GM21529 (cell line): ENCODE measurements at regions not wholly inside any gene's neighbourhood (a gene's known extent, or its start where the extent isn't known, plus 50 kb on each side); places are given as distances from the start of the nearest gene placed in this dataset.
A peak's percentile ranks its signal among the peaks of the same experiment; 100 is the strongest.

Source experiments
- ATAC-seq: cut with Tn5 transposase; IDR thresholded peaks from one replicate; pipeline ENCODE4 v1.9.1; 2021; ENCODE audit not compliant: unreplicated experiment

DNA sequence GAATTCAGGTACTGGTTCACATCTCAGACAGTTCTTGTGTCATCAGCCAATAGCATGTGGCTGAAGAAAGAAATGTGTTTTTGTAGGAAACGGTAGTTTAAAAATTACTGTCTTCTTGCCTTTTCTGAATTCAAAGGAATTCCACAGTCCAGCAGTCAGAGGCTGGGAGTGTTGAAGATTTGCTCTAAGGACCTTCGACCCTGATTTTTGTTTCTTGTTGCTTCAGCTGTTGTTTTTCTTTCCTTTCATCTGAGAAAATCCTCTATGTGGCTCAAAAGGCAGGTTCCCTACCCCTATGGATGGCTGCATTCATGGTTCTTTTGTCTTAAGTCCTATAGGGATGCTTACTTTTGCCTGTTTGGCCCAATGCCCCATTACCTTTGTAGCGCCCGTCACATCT lies 304.9 kb downstream of the TMEM167A start:
- ATAC-seq, result no peak

GRCh38 chr5:82766206-82766605 lies 311.0 kb downstream of the TMEM167A start:
- ATAC-seq, result no peak

DNA sequence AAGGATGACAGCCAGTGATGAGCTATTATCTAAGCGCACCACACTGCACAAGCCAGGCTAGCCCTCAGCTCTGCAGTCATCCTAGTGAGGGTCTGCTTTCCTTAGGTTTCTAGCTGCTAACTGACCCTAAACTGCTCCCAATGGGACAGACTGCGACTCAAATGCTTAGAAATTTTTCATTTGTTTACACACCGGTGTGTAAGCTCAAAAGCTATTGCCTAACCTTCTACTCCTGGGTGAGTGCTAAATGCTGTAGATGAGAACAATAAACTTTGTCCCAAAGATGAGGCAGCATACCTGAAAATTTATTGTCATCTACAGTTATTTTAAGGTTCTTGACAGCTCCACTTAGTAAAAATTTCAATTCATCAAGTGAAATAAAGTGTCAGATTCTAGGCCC lies 311.4 kb downstream of the TMEM167A start:
- no peak for ATAC-seq

DNA sequence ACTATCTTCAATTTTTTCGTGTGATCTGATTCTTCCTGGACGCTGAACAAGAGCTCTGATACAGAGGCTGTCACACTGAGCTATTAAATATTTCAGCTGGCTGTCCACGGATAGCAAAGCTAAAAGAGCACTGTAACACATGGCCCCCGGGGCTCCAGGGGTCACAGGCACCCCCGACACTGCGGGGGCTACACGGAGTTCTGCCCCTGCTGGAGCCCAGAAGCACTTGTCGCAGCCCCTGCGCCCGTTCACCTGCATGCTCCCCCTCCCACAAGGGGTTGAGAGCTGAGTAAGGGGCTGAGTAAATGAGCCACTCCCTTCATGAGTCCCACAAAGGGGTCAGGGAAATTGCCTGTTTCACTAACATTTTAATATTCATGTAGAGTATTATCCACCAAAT lies 316.3 kb downstream of the TMEM167A start:
- no peak for ATAC-seq

DNA sequence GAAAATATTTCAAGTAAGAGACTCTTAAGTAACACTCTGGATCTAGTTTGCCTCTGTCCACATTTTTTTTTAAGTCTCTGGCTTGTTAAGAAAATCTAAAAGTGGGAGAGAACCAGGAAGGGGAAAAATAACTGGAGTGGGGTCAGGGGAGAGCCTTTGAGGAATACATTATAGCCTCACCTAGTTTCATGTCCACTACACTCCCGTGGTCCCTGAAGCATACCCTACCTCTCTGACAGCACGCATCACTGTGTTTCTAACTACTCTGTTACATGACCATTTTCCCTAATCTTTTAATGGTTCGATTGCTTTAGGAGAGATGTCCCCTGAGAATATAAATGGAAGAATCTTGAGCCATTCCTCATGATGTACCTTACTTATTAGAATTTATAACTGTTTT lies 318.3 kb downstream of the TMEM167A start:
- no peak for ATAC-seq

DNA sequence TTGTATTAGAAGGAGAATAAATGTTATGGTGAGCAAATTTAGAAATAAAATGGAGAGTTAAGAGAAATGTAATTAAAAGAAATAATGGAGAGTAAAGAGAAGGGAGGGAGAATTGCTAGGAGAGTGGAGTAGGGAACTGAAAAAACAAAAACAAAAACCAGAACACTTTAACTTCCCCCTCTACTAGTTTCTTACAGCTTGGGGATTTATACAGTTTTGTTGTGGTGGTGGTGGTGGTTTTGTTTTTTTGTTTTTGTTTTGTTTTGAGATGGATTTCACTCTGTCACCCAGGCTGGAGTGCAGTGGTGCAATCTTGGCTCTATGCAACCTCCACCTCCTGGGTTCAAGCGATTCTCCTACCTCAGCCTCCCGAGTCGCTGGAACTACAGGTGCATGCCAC lies 322.4 kb downstream of the TMEM167A start:
- peak; percentile 95 for ATAC-seq

- ATAC-seq, result no peak
Observed at GRCh38 chr5:82754036-82754746, 323.0 kb downstream of the TMEM167A start.

- no peak for ATAC-seq
Observed at GRCh38 chr5:82753374-82753773, 323.8 kb downstream of the TMEM167A start.

DNA sequence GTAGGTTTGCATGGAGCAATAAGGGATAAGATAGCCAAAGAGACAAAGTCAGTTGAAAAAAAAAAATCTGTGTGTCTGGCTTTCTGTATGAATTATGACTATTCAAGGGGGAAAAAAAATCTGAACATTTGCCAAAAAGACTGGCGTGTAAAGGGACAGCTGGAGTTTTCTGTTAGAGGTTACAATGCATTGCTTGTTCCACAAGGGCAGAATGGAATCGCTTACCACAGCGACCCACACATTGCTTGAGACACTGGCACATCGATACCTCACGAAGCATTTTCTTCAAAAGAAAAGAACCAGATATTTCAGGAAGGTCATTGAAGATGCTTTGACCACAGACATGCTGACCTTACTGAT lies 327.8 kb downstream of the TMEM167A start:
- no peak for ATAC-seq

- ATAC-seq, result no peak
Observed at GRCh38 chr5:82748688-82749460, 328.3 kb downstream of the TMEM167A start.

GRCh38 chr5:82747986-82748385 lies 329.2 kb downstream of the TMEM167A start:
- no peak for ATAC-seq

- ATAC-seq, result no peak
Observed at GRCh38 chr5:82745016-82745415, 332.2 kb downstream of the TMEM167A start.

- ATAC-seq, result no peak
Observed at GRCh38 chr5:82738681-82739269, 338.4 kb downstream of the TMEM167A start.

DNA sequence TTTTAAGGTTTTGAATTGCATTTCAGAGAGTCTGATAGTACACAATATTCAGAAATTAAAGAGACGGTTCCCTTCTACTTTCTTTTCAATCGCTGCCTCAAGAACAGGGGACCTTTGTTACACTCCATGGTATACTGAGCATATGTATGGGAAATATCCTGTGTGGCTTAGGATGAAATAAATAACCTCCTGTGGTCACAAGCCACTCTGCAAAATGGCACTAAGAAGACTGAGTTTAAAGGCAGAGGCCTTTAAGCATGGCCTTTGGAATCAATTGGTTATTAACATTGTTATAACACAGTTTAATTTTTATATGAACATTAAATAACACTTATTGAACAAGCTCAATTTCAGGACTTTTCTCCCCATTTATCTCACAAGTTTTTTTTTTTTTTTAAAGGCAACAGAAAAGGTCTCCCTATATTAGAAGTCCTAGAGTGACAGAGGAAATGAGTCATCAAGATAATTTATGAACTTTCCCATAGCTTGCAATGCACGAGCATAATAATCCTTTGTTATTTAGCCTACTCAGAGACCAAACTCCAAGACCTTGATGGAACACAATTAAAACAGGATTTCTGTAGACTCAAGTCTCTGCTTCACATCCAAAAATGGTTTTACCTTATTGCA lies 341.9 kb downstream of the TMEM167A start:
- ATAC-seq, result no peak

DNA sequence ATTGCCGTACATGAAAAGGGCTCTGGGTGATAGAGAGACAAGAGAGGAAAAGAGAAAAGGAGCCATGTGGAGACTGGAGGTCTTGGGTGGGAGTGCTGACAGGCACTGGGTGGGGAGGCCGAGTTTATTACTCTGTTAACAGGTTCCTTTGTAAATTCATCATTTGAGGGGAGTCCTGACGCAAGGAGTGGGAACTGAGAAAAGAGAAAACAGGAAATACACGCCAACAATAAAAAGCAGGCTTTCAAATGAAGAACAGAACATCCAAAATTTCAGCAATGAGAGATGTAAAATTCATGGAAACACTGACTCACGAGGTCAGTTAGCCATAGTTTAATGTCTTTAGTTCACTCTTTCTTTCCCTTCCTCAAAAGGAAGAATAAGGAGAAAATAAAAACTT lies 342.8 kb downstream of the TMEM167A start:
- ATAC-seq, result no peak

DNA sequence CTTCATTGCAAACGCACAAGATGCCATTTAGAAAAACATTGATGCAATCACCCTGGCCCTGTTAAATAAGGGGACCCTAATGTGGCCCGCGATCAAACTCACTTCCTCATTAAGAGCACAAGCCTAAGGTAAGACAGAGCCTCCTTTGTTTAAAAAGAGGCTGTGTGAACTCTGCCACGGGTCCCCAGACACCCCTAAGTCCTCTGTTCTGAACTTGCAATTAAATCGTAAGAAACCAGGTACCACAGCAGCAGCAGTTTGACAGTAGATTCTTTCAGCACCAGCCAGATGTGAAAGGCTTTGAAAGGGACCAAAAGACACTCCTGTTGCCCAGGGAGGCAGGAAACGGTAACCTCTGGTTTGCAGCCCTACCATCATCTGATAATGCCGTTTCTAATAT lies 346.3 kb downstream of the TMEM167A start:
- no peak for ATAC-seq

DNA sequence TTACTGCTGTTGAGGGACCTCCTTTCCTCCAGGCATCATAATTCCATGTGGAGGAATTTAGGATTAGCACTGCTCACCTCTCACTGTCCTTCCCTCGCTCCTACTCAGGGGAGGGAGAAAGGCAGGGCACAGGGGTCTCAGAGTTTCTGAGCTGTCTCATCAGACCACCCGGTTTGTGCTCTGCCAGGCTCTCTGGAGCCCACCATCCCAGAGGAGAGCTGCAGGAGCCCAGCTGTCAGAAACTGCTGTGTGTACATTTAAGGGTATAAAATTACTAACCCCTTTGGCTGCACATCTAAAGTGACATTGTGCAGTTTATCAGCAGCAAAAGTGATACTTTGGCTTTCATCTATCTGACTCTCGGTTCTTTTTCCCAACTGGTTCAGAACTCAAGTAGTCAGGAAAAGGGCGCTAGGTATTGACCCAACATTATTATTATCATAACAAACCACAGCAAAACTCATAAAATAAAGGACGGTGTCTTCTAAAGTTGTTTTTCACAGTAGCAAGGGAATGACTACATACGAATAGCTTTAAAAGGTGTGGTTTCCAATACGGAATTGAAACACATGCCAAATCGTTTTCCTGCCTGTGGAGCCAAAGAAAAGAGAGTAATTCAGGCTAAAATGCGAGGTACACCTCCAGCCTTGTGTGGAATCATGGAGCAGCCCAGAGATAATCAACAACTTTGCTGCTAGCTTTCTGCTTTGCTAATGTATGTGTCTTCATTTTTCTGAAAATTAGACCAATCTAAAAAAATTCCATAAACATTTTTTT lies 348.1 kb downstream of the TMEM167A start:
- ATAC-seq, result no peak

DNA sequence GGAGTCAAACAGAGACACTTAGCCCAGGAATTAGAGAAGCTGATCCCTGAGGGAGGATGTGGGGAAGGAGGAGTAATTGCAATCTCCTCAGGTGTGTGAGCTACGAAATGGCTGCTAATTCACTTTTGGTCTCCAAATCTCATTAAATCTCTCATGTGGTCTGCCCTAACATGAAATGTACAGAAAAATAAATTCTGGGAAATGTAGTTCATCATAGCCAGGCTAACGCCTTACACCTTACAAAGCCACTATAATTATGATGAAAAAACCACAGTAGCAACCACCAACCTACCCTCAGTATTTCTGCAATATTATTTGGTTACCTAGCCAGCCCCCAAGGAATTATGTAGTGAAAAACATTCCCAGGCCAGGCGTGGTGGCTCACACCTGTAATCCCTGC lies 354.0 kb downstream of the TMEM167A start:
- no peak for ATAC-seq

- ATAC-seq, result no peak
Observed at GRCh38 chr5:82721087-82721410, 356.1 kb downstream of the TMEM167A start.

DNA sequence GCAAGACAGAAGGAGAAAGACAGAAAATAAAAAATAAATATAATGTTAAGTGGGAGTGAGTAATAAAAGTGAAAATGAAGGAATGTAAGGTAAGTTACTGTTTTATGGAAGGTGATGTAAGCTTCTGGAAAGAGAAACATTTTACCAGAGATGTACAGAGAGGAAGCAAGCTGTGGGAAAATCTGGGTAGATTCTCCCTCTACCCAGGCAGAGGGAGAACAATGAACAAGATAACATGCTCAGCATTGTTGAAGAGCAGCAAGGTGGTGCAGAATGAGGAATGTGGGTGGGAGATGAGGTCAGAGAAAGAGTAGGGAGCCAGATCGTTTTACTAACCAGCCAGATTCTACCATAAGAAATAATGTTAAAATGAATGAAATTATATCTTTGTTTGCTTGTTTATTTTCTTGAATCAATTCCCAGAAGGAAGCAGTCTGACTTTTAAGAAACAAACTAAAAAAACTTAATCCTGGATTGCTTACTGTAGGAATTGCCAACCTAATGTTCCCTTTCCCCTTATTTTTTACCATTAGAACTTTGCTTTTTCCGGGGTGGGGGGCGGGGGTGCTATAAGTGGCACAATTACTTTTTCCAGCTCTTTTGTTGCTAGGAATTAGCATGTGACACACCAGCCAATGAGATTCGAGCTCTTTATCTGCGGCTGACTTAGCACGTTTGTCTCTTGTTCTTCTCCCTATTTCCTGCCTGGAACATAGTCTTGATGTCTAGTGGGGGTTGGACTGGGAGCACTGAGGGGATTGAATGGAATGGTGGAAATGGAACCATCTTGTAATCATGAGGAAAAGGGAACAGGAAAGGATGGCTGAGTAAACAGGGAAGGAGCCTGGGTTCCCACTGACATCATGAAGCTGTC lies 356.7 kb downstream of the TMEM167A start:
- ATAC-seq, result no peak
